ENCODE measurements at regions not wholly inside any gene's neighbourhood (a gene's known extent, or its start where the extent isn't known, plus 50 kb on each side); places are given as distances from the start of the nearest gene placed in this dataset.
"Not testable (repeated sequence)": the region's sequence is repeated elsewhere in the genome, so short reads cannot be mapped to it uniquely, and the experiment has no call there.

GRCh38 chr2:215829261-215829660, 184.1 kb downstream of the MREG start:
- no peak for DNase-seq (ENCODE audit: low read depth)
- TF ChIP-seq, protein P1, sequence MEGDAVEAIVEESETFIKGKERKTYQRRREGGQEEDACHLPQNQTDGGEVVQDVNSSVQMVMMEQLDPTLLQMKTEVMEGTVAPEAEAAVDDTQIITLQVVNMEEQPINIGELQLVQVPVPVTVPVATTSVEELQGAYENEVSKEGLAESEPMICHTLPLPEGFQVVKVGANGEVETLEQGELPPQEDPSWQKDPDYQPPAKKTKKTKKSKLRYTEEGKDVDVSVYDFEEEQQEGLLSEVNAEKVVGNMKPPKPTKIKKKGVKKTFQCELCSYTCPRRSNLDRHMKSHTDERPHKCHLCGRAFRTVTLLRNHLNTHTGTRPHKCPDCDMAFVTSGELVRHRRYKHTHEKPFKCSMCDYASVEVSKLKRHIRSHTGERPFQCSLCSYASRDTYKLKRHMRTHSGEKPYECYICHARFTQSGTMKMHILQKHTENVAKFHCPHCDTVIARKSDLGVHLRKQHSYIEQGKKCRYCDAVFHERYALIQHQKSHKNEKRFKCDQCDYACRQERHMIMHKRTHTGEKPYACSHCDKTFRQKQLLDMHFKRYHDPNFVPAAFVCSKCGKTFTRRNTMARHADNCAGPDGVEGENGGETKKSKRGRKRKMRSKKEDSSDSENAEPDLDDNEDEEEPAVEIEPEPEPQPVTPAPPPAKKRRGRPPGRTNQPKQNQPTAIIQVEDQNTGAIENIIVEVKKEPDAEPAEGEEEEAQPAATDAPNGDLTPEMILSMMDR (IDR thresholded peaks at IDR 0.05; ENCODE audit: control insufficient read depth, extremely low read depth, insufficient read depth) = no peak
- H3K4me3 ChIP-seq (ENCODE audit: low read depth, low read length) = no peak overlapping the region

DNA sequence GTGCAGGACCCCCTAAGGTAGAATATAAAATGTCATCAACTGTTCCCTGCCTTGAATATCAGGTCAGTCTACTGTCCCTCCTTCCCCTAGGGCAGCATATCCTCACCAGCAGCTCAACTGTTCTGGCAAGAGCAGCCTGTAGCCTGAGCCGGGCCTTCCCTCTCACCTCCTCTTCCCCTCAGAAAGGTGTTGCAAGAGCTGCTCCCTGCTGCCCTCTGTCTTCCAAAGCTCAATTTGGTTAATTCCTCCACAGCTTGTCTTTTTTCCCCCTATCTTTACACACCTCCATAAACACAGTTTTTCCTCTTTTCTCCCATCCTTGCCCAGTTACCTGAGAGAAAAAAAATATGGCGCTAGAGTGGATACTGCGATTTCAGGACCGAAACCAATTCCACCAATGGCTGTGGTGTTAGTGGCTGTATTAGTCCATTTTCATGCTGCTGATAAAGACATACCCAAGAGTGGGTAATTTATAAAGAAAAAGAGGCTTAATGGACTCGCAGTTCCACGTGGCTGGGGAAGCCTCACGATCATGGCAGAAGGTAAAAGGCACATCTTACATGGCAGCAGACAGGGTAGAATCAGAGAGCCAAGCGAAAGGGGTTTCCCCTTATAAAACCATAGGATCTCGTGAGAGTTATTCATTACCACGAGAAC, 184.7 kb downstream of the MREG start:
- TF ChIP-seq, protein P1 (IDR thresholded peaks at IDR 0.05; ENCODE audit: control insufficient read depth, extremely low read depth, insufficient read depth) = peak; percentile 57
- no peak overlapping the region for H3K4me3 ChIP-seq (ENCODE audit: low read depth, low read length)
- DNase-seq (ENCODE audit: low read depth) = no peak

- TF ChIP-seq, protein P1 (IDR thresholded peaks at IDR 0.05; ENCODE audit: control insufficient read depth, extremely low read depth, insufficient read depth) = no peak
- no peak for DNase-seq (ENCODE audit: low read depth)
- no peak overlapping the region for H3K4me3 ChIP-seq (ENCODE audit: low read depth, low read length)
Measured at GRCh38 chr2:215826838-215827441, 186.4 kb downstream of the MREG start.

GRCh38 chr2:215826376-215826775, 187.0 kb downstream of the MREG start:
- H3K4me3 ChIP-seq (ENCODE audit: low read depth, low read length) = no peak overlapping the region
- TF ChIP-seq, protein P1 (IDR thresholded peaks at IDR 0.05; ENCODE audit: control insufficient read depth, extremely low read depth, insufficient read depth) = no peak
- no peak for DNase-seq (ENCODE audit: low read depth)

- DNase-seq (ENCODE audit: low read depth) = no peak
- no peak overlapping the region for H3K4me3 ChIP-seq (ENCODE audit: low read depth, low read length)
- TF ChIP-seq, protein P1 (IDR thresholded peaks at IDR 0.05; ENCODE audit: control insufficient read depth, extremely low read depth, insufficient read depth) = no peak
Measured at GRCh38 chr2:215825707-215826106, 187.6 kb downstream of the MREG start.

DNA sequence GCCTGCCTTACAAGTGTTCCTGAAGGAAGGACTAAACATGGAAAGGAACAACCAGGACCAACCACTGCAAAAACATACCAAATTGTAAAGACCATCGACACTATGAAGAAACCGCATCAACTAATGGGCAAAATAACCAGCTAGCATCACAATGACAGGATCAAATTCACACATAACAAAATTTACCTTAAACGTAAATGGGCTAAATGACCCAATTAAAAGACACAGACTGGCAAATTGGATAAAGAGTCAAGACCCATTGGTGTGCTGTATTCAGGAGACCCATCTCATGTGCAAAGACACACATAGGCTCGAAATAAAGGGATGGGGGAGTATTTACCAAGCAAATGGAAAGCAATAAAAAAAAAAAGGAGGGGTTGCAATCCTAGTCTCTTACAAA, 192.1 kb downstream of the MREG start:
- H3K4me3 ChIP-seq (ENCODE audit: low read depth, low read length); DNase-seq (ENCODE audit: low read depth): not testable (repeated sequence)

DNA sequence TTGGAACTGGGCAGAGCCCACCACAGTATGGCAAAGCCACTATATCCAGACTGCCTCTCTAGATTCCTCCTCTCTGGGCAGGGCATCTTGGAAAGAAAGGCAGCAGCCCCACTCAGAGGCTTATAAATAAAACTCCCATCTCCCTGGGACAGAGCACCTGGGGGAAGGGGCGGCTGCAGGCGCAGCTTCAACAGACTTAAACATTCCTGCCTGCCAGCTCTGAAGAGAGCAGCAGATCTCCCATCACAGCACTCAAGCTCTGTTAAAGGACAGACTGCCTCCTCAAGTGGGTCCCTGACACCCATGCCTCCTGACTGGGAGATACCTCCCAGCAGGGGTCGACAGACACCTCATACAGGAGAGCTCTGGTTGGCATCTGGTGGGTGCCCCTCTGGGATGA, 193.6 kb downstream of the MREG start:
- H3K4me3 ChIP-seq (ENCODE audit: low read depth, low read length); DNase-seq (ENCODE audit: low read depth): not testable (repeated sequence)

DNA sequence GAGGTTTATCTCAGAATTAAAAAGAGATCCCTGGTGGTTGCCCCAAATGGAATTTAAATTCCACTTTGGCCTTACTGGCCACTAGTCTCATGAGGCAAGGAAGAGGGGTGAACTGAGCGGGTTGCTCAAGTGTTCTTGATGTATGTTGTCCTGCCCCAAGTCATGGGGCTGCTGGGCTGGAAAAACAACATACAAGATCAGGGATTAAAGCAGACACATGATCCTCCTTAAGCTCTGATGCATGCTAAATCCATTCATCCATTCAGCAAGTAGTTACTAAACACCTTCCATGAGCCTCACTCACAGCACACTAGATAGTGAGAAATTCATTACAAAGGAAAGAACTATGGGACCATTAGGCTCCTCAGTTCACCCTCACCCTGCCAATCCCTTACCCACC, 196.3 kb downstream of the MREG start:
- H3K4me3 ChIP-seq (ENCODE audit: low read depth, low read length) = no peak overlapping the region
- no peak for DNase-seq (ENCODE audit: low read depth)
- TF ChIP-seq, protein P1 (IDR thresholded peaks at IDR 0.05; ENCODE audit: control insufficient read depth, extremely low read depth, insufficient read depth) = no peak
